ENCODE measurements at regions not wholly inside any gene's neighbourhood (a gene's known extent, or its start where the extent isn't known, plus 50 kb on each side); places are given as distances from the start of the nearest gene placed in this dataset.

DNA sequence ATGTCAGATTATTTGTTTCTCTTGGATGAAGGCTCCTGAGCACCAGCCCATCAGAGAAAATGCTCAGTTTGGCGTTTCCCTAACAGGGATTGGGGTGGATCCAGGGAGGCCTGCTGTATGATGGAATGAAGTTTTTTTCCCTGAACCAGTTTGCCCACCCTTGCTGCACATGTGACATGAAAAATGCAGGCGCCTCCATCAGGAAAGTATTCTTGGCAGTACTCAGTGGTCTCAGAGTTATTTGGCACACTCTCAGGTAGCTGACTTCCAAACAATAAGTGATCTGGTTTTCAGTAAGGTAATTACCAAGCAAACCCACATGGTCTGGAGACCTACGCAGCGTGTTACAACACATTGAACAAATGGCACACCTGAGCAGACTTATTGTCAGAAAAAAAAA lies 254.9 kb downstream of the PAX3 start:
- H3K4me1 ChIP-seq = no peaks in the 10 kb centered on the region
- H3K4me3 ChIP-seq = no peak overlapping the region
- no peak for DNase-seq (ENCODE audit: extremely low spot score in 2 of 2)
- intact Hi-C loops (cut with DNase I) = no loop called here
- H3K27ac ChIP-seq = no peak overlapping the region
- TF ChIP-seq POLR2A (IDR thresholded peaks at IDR 0.05) (no peak), POLR2AphosphoS5 (IDR thresholded peaks at IDR 0.05; ENCODE audit: insufficient read depth in 1 of 2, low read depth in 1 of 2) (no peak)
- TF ChIP-seq, protein P1, sequence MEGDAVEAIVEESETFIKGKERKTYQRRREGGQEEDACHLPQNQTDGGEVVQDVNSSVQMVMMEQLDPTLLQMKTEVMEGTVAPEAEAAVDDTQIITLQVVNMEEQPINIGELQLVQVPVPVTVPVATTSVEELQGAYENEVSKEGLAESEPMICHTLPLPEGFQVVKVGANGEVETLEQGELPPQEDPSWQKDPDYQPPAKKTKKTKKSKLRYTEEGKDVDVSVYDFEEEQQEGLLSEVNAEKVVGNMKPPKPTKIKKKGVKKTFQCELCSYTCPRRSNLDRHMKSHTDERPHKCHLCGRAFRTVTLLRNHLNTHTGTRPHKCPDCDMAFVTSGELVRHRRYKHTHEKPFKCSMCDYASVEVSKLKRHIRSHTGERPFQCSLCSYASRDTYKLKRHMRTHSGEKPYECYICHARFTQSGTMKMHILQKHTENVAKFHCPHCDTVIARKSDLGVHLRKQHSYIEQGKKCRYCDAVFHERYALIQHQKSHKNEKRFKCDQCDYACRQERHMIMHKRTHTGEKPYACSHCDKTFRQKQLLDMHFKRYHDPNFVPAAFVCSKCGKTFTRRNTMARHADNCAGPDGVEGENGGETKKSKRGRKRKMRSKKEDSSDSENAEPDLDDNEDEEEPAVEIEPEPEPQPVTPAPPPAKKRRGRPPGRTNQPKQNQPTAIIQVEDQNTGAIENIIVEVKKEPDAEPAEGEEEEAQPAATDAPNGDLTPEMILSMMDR (IDR thresholded peaks at IDR 0.05) = no peak
- H3K36me3 ChIP-seq = no peaks in the 10 kb centered on the region
- no peaks in the 10 kb centered on the region for H3K27me3 ChIP-seq
- no peaks in the 10 kb centered on the region for H3K9me3 ChIP-seq

DNA sequence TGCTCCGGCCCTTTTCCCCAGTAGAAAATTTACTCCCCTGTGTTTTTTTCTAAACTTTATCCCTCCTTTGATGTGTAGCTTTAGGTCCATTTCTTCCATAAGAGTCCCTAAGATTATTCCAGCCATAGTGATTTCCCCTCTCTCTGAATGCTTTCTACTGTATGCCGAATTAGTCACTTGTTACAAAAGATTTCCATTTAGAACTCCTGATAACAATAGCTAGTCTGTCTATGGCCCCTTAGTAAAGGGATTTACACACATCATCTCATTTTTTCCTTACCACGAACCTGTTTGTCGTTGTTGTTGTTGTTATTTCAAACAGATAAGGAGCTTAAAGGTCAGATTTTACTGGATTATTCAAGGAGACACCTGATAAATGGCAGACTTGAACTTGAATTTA lies 256.1 kb downstream of the PAX3 start:
- H3K27me3 ChIP-seq = no peaks in the 10 kb centered on the region
- intact Hi-C loops (cut with DNase I) = no loop called here
- H3K9me3 ChIP-seq = no peaks in the 10 kb centered on the region
- no peaks in the 10 kb centered on the region for H3K4me1 ChIP-seq
- TF ChIP-seq, protein P1 (IDR thresholded peaks at IDR 0.05) = no peak
- TF ChIP-seq POLR2AphosphoS5 (IDR thresholded peaks at IDR 0.05; ENCODE audit: insufficient read depth in 1 of 2, low read depth in 1 of 2) (no peak), POLR2A (IDR thresholded peaks at IDR 0.05) (no peak)
- no peak overlapping the region for H3K27ac ChIP-seq
- DNase-seq (ENCODE audit: extremely low spot score in 2 of 2) = no peak
- H3K36me3 ChIP-seq = no peaks in the 10 kb centered on the region
- no peak overlapping the region for H3K4me3 ChIP-seq

DNA sequence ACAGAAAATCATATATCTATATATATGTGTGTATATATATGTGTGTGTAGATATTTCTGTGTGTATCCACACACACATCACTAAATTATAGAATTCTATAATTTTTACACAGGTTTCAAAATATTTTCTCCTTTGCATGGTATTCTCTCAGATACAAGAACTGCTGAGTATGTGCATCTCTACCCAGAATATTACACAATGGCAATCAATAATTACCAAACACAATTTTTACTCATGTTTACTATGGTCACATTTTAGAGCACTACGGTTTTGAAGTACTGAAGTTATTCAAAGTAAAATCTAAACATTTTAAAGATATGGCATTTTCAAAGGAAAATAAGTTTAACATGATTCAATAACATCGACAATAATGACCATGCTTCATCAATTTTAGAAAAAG lies 258.5 kb downstream of the PAX3 start:
- no peak for DNase-seq (ENCODE audit: extremely low spot score in 2 of 2)
- Histone ChIP-seq H3K36me3 (no peaks in the 10 kb centered on the region), H3K27ac (no peak overlapping the region), H3K4me3 (no peak overlapping the region), H3K4me1 (no peaks in the 10 kb centered on the region), H3K9me3 (no peaks in the 10 kb centered on the region), H3K27me3 (no peaks in the 10 kb centered on the region)
- intact Hi-C loops (cut with DNase I) = no loop called here
- TF ChIP-seq POLR2AphosphoS5 (IDR thresholded peaks at IDR 0.05; ENCODE audit: insufficient read depth in 1 of 2, low read depth in 1 of 2) = no peak
- no peak for TF ChIP-seq POLR2A (IDR thresholded peaks at IDR 0.05)
- TF ChIP-seq, protein P1 (IDR thresholded peaks at IDR 0.05) = no peak

DNA sequence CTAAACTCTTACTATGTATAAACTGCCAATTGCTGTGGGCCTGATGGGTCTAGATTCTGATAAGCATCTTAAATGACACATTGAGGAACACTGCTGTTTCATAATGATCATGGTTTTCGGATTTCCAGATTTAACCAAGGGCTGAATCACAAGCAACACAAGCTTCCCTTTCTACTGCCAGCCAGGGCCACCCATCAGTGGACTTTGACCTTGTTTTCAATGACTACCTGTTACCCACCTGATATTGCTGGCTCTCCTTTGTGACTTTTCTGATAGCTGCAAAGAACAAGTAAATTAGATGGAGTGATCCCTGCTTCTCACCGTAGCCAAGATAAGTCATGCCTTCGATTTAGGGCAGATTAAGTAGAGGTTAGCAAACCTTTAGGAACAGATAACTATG lies 259.0 kb downstream of the PAX3 start:
- Histone ChIP-seq H3K9me3 (no peaks in the 10 kb centered on the region), H3K4me1 (no peaks in the 10 kb centered on the region), H3K4me3 (no peak overlapping the region), H3K27ac (no peak overlapping the region), H3K27me3 (no peaks in the 10 kb centered on the region), H3K36me3 (no peaks in the 10 kb centered on the region)
- DNase-seq (ENCODE audit: extremely low spot score in 2 of 2) = no peak
- intact Hi-C loops (cut with DNase I) = no loop called here
- no peak for TF ChIP-seq POLR2AphosphoS5 (IDR thresholded peaks at IDR 0.05; ENCODE audit: insufficient read depth in 1 of 2, low read depth in 1 of 2)
- TF ChIP-seq, protein P1 (IDR thresholded peaks at IDR 0.05) = no peak
- TF ChIP-seq POLR2A (IDR thresholded peaks at IDR 0.05) = no peak

DNA sequence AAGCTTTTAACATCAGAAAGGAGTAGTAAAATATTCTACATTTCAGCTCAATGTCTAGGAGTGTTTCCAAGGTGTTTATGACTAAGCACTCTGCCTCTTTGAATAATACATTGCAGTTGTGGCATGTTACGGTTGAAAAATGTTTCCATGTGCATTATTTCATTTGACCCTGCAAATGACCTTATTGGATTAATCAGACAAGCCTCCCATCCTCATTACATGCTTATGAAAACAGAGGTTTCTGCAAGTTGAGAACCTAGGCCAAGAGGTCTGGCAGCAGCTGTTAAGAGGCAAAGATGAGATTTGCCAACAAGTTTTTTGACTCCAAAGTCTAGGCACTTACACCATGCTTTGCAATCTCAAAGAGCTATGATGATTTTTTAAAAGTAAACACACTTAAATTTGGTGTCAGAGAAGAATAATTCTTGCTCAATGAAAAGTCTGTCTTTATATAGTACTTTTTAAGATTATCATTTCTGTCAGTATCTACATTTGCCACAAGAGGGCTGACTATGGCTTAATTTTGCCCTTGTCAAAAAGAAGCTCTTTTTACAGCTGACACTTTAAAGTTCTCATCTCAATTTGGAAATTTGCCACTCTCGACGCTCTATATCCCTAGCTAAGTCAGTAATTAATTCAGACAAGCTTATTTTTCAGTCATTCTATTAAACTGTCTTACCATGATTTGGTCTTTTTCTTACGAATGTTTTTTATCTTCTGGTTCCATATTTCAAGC lies 260.6 kb downstream of the PAX3 start:
- Histone ChIP-seq H3K27ac (no peak overlapping the region), H3K36me3 (no peaks in the 10 kb centered on the region), H3K9me3 (no peaks in the 10 kb centered on the region), H3K4me1 (no peaks in the 10 kb centered on the region), H3K4me3 (no peak overlapping the region), H3K27me3 (no peaks in the 10 kb centered on the region)
- intact Hi-C loops (cut with DNase I) = no loop called here
- TF ChIP-seq, protein P1 (IDR thresholded peaks at IDR 0.05) = no peak
- no peak for TF ChIP-seq POLR2A (IDR thresholded peaks at IDR 0.05)
- TF ChIP-seq POLR2AphosphoS5 (IDR thresholded peaks at IDR 0.05; ENCODE audit: insufficient read depth in 1 of 2, low read depth in 1 of 2) = no peak
- DNase-seq (ENCODE audit: extremely low spot score in 2 of 2) = no peak

Measured in vagina (tissue), 2 donors.